IMR-90 (cell line): ENCODE measurements at regions not wholly inside any gene's neighbourhood (a gene's known extent, or its start where the extent isn't known, plus 50 kb on each side); places are given as distances from the start of the nearest gene placed in this dataset.

ENCODE experiments used
- ATAC-seq: fragments of 200-7000 bp; cut with Tn5 transposase; 2 replicates; pipeline ENCODE4 v1.9.1; 2020; ENCODE audit warnings: low read depth, mild to moderate bottlenecking, moderate library complexity
- BruUV-seq: library from RNA; stranded (reverse); fragments of 400-500 nt; replicated peaks from 2 replicates; lab custom pipeline; 2021; lab: Mats Ljungman, UMichigan
- CTCF ChIA-PET: fragments of 300-600 bp; formaldehyde crosslinking; extraction: SDS; loops from one replicate; lab custom pipeline; 2021; ENCODE audit warnings: antibody characterized with exemption; lab: Yijun Ruan, JAX
- POLR2A ChIA-PET: fragments of 300-600 bp; sonication (Branson Sonifier 250); formaldehyde crosslinking; loops from one replicate; lab custom pipeline; 2022; ENCODE audit warnings: antibody characterized with exemption; ENCODE audit not compliant: unreplicated experiment; lab: Charles Lee
- DNase-seq: peaks from one replicate; pipeline ENCODE4 v3.0.0; 2013
- H2AFZ ChIP-seq: replicated peaks from 2 replicates; pipeline ENCODE3; 2013; ENCODE audit warnings: low read length, mild to moderate bottlenecking; ENCODE audit not compliant: poor library complexity
- H2AK5ac ChIP-seq: 2 replicates; pipeline ENCODE4 v1.6.1; 2013; ENCODE audit warnings: low read depth, low read length, inconsistent platforms
- H2AK9ac ChIP-seq: replicated peaks from 2 replicates; pipeline ENCODE3; 2013; ENCODE audit warnings: mild to moderate bottlenecking, low read depth, low read length, moderate library complexity; ENCODE audit not compliant: poor library complexity
- H2BK120ac ChIP-seq: 2 replicates; pipeline ENCODE4 v1.6.1; 2013; ENCODE audit warnings: low read depth, low read length, inconsistent platforms
- H2BK15ac ChIP-seq: 3 replicates; pipeline ENCODE4 v1.6.1; 2013; ENCODE audit warnings: low read depth, low read length, inconsistent platforms
- H2BK20ac ChIP-seq: 2 replicates; pipeline ENCODE4 v1.6.1; 2013; ENCODE audit warnings: low read depth, mild to moderate bottlenecking, inconsistent platforms, low read length, moderate library complexity
- H2BK5ac ChIP-seq: 2 replicates; pipeline ENCODE4 v1.6.1; 2013; ENCODE audit warnings: mild to moderate bottlenecking, low read depth, low read length, inconsistent platforms; ENCODE audit not compliant: poor library complexity, severe bottlenecking
- H3K14ac ChIP-seq: replicated peaks from 2 replicates; pipeline ENCODE4 v1.6.1; 2013; ENCODE audit warnings: low read depth, low read length, inconsistent platforms
- H3K18ac ChIP-seq: 2 replicates; pipeline ENCODE4 v1.6.1; 2013; ENCODE audit warnings: low read depth, low read length, control low read depth
- H3K23ac ChIP-seq: 2 replicates; pipeline ENCODE4 v1.6.1; 2013; ENCODE audit warnings: low read depth, low read length, inconsistent platforms
- H3K27ac ChIP-seq: 2 replicates; pipeline ENCODE4 v1.5.1; 2013; ENCODE audit warnings: mild to moderate bottlenecking, control low read depth, low read length; ENCODE audit not compliant: insufficient read depth
- H3K27me3 ChIP-seq: 2 replicates; pipeline ENCODE4 v1.6.1; 2013; ENCODE audit warnings: low read length; ENCODE audit not compliant: control insufficient read depth, insufficient read depth
- H3K36me3 ChIP-seq: 2 replicates; pipeline ENCODE4 v1.6.1; 2013; ENCODE audit warnings: low read length, mixed read lengths; ENCODE audit not compliant: control insufficient read depth, insufficient read depth
- H3K4ac ChIP-seq: 2 replicates; pipeline ENCODE4 v1.6.1; 2013; ENCODE audit warnings: low read depth, low read length, inconsistent platforms
- H3K4me1 ChIP-seq: 2 replicates; pipeline ENCODE4 v1.6.1; 2013; ENCODE audit warnings: low read length, mixed read lengths; ENCODE audit not compliant: control insufficient read depth, insufficient read depth
- H3K4me2 ChIP-seq: 2 replicates; pipeline ENCODE4 v1.6.1; 2013; ENCODE audit warnings: low read depth, mild to moderate bottlenecking, control low read depth, low read length, moderate library complexity
- H3K4me3 ChIP-seq: 2 replicates; pipeline ENCODE4 v1.5.1; 2013; ENCODE audit warnings: low read depth, mild to moderate bottlenecking, control low read depth, low read length, moderate library complexity; ENCODE audit not compliant: insufficient read depth
- H3K56ac ChIP-seq: 2 replicates; pipeline ENCODE4 v1.6.1; 2013; ENCODE audit warnings: low read length, inconsistent platforms; ENCODE audit not compliant: insufficient read depth; ENCODE audit errors: extremely low read depth
- H3K79me1 ChIP-seq, 2 experiments: 2 replicates each; pipeline ENCODE4 v1.6.1; 2013; ENCODE audit warnings: low read length in 2 of 2, inconsistent platforms in 1 of 2, low read depth in 1 of 2
- H3K9ac ChIP-seq: 2 replicates; pipeline ENCODE4 v1.6.1; 2013; ENCODE audit warnings: low read depth, low read length, control low read depth
- H3K9me1 ChIP-seq: 2 replicates; pipeline ENCODE4 v1.6.1; 2013; ENCODE audit warnings: low read length, inconsistent platforms; ENCODE audit not compliant: insufficient read depth
- H3K9me3 ChIP-seq: 2 replicates; pipeline ENCODE4 v1.6.1; 2013; ENCODE audit warnings: low read length; ENCODE audit not compliant: control insufficient read depth, insufficient read depth
- H4K20me1 ChIP-seq: 2 replicates; pipeline ENCODE4 v1.6.1; 2013; ENCODE audit warnings: low read length, inconsistent platforms; ENCODE audit not compliant: insufficient read depth
- H4K5ac ChIP-seq: 2 replicates; pipeline ENCODE4 v1.6.1; 2013; ENCODE audit warnings: mild to moderate bottlenecking, low read depth, low read length, control low read depth
- H4K8ac ChIP-seq, 2 experiments: 2 replicates each; pipeline ENCODE4 v1.6.1; 2013; ENCODE audit warnings: low read depth in 2 of 2, low read length in 2 of 2, control low read depth in 1 of 2, inconsistent platforms in 1 of 2
- H4K91ac ChIP-seq: 2 replicates; pipeline ENCODE4 v1.6.1; 2013; ENCODE audit warnings: low read depth, low read length, inconsistent platforms; ENCODE audit not compliant: insufficient read depth
- CEBPB ChIP-seq: IDR thresholded peaks from 2 replicates; pipeline ENCODE4 v1.6.1; 2012; ENCODE audit warnings: low read depth, low read length, improper control_type of control experiment
- MXI1 ChIP-seq: IDR thresholded peaks from 2 replicates; pipeline ENCODE4 v1.6.1; 2012; ENCODE audit warnings: low read depth, mild to moderate bottlenecking, low read length, moderate library complexity, borderline replicate concordance
- NFE2L2 ChIP-seq: fragments of 150-350 bp; IDR thresholded peaks from 2 replicates; pipeline ENCODE4 v1.6.1; 2016; ENCODE audit warnings: low read depth, mild to moderate bottlenecking, low read length
- RCOR1 ChIP-seq: IDR thresholded peaks from 2 replicates; pipeline ENCODE4 v1.6.1; 2012; ENCODE audit warnings: mild to moderate bottlenecking, low read length, improper control_type of control experiment; ENCODE audit not compliant: insufficient replicate concordance
- WGBS, 2 experiments: methylation state at CpG; one replicate each; pipeline versions ENCODE4 v1.1.5 to v1.1.7; 2013; ENCODE audit warnings: missing lambda C conversion rate in 2 of 2; ENCODE audit not compliant: insufficient read length in 1 of 2; ENCODE audit errors: extremely low coverage in 2 of 2; 5-methylcytosine and 5-hydroxymethylcytosine counted together
- dilution Hi-C: fragments of 300-500 bp; cut with HindIII; formaldehyde crosslinking; loops from one replicate; pipeline ENCODE4 v1.14.3; 2018; ENCODE audit warnings: low sequenced_read_pairs; ENCODE audit not compliant: unreplicated experiment
- in situ Hi-C: fragments of 300-500 bp; cut with MboI; formaldehyde crosslinking; loops from 3 replicates; pipeline ENCODE4 v1.14.3; 2019; ENCODE audit warnings: low sequenced_read_pairs, inconsistent platforms, mixed read lengths
- intact Hi-C: fragments of 100-400 bp; cut with micrococcal nuclease; formaldehyde crosslinking; loops from 2 replicates; pipeline ENCODE4 v1.10.0; 2022
- TF ChIP-seq, protein P1 (sequence below): fragments of 150-350 bp; IDR thresholded peaks from 2 replicates; pipeline ENCODE4 v1.6.1; 2017; ENCODE audit warnings: mild to moderate bottlenecking, antibody characterized with exemption, low read length, low read depth
- TF ChIP-seq, protein P2 (sequence below): fragments of 150-350 bp; IDR thresholded peaks from 2 replicates; pipeline ENCODE4 v1.6.1; 2016; ENCODE audit warnings: low read depth, mild to moderate bottlenecking, low read length, moderate library complexity, borderline replicate concordance

DNA sequence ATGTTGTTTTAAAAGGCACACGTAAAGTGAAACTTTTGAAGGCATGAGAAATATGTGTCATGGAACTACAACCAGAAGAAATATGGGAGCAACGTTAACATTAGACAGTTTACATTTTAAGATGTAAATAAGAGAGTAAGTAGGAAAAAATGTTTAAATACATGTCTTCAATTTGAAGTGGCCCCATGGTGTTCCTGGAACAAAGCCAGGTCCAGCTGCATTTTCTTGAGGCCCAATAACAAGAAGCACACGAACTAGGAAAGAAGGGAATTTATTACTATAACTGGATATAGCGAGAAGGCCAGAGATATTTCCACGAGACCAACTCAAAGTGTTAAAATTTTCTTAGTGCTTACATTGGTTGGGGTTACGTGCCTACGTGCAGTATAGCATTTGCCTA is 458.1 kb downstream of the KCTD8 start:
- Histone ChIP-seq H2BK20ac (no peak overlapping the region), H2BK15ac (no peak overlapping the region), H3K27ac (no peak overlapping the region), H2BK5ac (no peak overlapping the region), H4K8ac (no peak overlapping the region), H3K9ac (no peak overlapping the region), H3K27me3 (no peaks in the 10 kb centered on the region), H3K4me3 (no peak overlapping the region), H3K56ac (no peak overlapping the region), H3K14ac (no peak overlapping the region), H2BK120ac (no peak overlapping the region), H4K5ac (no peak overlapping the region), H3K4me2 (no peak overlapping the region), H3K18ac (no peak overlapping the region), H4K20me1 (no peaks in the 10 kb centered on the region), H2AK5ac (no peak overlapping the region), H3K36me3 (no peaks in the 10 kb centered on the region), H2AK9ac (no peak overlapping the region), H3K23ac (no peak overlapping the region), H3K4me1 (no peaks in the 10 kb centered on the region), H4K91ac (no peak overlapping the region), H3K9me3 (peaks cover 4% of the 10 kb centered on the region; the same call in 1 of the 2 replicates), H3K4ac (no peak overlapping the region), H2AFZ (no peak overlapping the region), H3K79me1 (no peaks in the 10 kb centered on the region), H3K9me1 (no peaks in the 10 kb centered on the region)
- in situ Hi-C loops = no loop called here
- BruUV-seq = no TSS peak
- WGBS, 2 experiments = no CpG with 5 or more reads among the region's 7 CpGs
- dilution Hi-C loops = no loop called here
- DNase-seq (peak; percentile 1), ATAC-seq (no peak)
- TF ChIP-seq, protein P1, sequence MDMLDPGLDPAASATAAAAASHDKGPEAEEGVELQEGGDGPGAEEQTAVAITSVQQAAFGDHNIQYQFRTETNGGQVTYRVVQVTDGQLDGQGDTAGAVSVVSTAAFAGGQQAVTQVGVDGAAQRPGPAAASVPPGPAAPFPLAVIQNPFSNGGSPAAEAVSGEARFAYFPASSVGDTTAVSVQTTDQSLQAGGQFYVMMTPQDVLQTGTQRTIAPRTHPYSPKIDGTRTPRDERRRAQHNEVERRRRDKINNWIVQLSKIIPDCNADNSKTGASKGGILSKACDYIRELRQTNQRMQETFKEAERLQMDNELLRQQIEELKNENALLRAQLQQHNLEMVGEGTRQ = no peak
- TF ChIP-seq CEBPB (no peak), RCOR1 (no peak), MXI1 (no peak), NFE2L2 (no peak)
- TF ChIP-seq, protein P2, sequence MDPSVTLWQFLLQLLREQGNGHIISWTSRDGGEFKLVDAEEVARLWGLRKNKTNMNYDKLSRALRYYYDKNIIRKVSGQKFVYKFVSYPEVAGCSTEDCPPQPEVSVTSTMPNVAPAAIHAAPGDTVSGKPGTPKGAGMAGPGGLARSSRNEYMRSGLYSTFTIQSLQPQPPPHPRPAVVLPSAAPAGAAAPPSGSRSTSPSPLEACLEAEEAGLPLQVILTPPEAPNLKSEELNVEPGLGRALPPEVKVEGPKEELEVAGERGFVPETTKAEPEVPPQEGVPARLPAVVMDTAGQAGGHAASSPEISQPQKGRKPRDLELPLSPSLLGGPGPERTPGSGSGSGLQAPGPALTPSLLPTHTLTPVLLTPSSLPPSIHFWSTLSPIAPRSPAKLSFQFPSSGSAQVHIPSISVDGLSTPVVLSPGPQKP = no peak
- POLR2A ChIA-PET = no interaction called here
- CTCF ChIA-PET = no interaction called here
- intact Hi-C loops = no loop called here
